Stimulated activated CD8-positive, alpha-beta memory T cell treated with anti-CD3 and anti-CD28 coated beads, Interleukin-15, amount 100 ng/mL, for 4 hours (primary cell): ENCODE measurements at regions not wholly inside any gene's neighbourhood (a gene's known extent, or its start where the extent isn't known, plus 50 kb on each side); places are given as distances from the start of the nearest gene placed in this dataset.
"Not testable (repeated sequence)": the region's sequence is repeated elsewhere in the genome, so short reads cannot be mapped to it uniquely, and the experiment has no call there.

Experiments used
- DNase-seq, 2 donors: peaks; one replicate each; pipeline ENCODE4 v3.0.0-alpha.2; 2020; ENCODE audit warnings: low read depth in 2 of 2

DNA sequence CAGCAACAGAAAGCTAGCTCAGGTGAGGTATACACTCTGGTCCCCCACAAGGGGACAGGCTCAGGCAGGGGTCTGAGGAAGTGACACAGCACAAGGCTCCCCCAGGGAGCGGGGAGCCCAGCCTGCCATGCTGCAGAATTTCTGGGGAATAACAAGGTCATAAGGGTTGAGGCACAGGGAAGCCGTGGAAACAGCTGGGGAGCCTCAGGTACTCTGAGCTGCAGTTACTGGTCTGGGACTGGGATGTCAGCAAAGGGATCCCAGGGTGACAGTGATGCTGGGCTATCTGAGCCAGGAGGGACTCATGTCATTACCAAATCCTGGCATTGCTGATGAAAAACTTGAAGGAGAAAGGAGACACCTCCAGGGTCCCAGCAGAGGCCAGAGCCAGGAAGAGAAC lies 64.4 kb upstream of the NANOS1 start:
- DNase-seq, result no peak

DNA sequence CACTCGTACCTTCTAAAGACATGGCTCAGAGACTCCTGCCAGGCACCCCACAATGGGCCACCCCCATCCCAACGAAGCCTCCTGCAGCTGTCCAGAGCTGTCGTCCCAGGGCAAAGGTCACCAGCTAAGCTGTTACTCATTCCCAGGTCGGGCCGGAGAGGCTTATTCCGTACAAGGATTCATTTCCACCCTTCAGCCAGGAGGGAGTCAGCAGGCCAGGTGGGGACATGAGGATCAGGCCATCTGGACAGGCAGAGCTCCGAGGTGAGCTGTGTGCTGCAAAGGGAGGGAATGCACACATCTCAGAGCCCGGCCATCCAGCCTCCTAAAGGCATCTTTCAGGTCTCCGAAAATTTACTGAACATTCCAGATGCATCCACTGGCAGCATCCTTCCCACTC lies 63.9 kb upstream of the NANOS1 start:
- no peak for DNase-seq

DNA sequence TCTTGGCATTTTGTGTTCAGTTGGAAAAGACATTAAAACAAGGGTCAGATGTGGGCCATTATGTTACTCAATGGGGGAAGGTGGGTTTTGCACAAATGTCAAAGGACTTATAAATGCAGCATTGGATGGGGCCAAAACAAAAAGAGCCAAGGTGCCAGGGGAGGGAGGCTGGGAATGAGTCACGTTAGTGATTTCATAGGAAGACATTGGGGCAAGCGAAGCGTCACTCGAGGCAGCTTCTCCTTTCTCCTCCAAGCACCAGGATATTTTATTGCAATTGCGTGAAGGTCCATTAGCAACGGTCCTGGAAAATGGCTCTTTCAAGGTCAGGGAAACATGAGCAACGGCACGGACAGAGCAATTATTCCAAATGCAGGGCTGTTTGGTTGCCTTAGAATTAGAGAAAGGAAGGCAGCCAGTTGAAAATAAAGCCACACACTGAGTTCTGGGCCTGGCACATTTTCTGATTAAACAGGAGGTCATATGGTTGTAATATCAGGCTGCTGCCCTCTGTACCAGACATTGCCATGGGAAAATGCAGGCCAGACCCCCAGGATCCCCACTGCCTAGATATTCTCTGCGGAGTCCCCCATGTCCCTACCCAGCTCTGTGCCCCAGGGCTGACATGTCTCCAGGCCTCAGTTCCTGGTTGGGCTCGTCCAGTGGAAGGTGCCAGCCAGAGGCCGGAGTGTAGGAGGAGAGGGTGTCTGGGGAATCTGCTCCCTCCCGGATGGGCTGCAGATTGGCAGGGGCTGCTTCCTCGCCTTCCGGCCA lies 63.3 kb upstream of the NANOS1 start:
- no peak for DNase-seq

GRCh38 chr10:118966850-118967125 lies 62.7 kb upstream of the NANOS1 start:
- no peak for DNase-seq

DNA sequence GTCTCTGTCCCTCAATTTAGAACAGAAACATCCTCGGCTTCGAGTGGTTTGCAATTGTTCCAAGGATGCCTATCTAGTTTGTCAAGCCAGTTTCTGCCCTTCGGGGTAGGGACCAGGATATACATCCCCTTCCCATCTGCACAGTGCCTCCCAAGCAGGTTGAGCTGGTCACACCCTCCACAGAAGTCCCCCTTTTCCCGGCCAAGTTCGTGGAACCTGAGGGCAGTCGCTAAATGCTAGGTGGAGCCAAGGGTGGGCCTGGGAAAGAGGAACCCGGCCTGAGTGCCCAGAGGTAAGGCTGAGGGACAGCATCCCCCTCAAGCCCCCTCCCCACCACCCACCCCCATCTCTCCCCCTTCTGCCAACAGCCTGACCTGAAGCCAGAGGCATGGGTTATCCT lies 62.4 kb upstream of the NANOS1 start:
- DNase-seq, result no peak

DNA sequence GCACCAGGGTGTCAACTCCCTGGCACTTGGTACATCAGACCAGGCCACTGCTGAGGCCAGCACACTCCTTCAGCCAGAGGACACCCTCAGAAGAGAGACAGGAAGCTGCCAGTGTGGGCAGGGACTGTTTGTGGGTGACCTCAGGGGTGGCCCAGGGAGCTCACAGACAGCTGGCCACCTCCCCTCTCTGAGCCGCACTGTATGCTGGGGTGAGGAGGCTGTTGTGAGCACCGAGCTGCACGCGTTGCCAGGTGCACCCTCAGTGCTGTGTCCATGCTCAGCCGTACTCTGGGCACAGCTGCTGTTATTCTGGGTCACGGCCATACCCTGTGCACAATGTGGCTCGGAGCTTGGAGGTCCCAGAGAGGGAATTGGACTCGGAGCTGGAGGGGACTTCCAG lies 61.5 kb upstream of the NANOS1 start:
- no peak for DNase-seq

DNA sequence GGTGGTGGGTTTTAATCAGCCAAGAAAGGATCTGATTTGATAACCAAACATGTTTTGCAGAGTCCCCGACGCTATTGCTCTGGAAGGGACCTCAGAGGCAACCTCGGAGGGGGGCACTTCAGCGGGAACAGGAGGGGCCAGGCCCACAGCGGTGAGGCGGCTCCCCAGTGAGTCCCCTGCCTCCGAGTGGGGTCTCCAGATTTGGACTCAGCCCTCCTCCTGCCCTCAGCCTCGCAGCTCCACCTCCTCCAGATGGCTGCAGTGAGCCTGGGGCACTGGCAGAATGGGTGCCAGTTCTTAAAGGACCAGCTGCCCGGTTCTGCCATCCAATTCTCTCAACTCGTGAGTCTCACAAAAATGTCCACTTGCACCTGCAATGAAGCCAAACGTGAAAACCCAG lies 61.0 kb upstream of the NANOS1 start:
- DNase-seq, result no peak

- no peak for DNase-seq
Observed at GRCh38 chr10:118969014-118969413, 60.5 kb upstream of the NANOS1 start.

DNA sequence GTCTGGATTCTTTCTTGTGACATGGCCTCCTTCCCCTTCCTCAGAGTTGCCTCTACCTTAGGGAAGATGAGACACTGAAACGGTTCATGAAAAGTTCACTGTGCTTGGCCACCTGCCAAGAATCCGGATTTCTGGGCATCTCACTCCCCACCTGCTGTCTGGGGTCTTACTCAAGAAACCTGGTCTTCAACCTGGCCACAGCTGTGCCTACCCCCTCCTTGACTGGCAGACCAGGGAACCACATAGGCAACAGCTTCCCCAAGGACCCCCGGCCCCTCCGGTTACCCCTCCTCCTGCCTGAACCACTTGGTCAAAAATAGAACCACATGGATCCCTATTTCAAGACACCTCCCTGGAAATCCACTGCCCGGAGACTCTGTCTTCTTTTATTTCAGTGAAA lies 58.7 kb upstream of the NANOS1 start:
- DNase-seq, result no peak

DNA sequence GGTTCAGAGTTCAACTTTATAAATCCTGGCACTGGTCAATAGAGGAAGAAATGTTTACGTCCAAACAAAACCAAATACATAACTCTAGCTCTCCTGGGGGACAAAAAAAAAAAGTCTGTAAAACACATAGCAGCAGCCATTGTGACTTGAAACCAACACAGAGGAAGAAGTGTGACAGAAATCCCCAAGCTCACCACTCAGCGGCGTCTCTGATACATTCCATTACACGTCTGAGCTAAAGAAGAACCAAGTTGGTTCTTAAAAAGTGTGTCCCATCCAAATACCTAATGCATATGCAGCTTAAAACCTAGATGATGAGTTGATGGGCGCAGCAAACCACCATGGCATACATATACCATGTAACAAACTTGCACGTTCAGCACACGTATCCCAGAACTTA lies 58.3 kb upstream of the NANOS1 start:
- no peak for DNase-seq

- DNase-seq, result no peak
Observed at GRCh38 chr10:118971876-118972275, 57.6 kb upstream of the NANOS1 start.

DNA sequence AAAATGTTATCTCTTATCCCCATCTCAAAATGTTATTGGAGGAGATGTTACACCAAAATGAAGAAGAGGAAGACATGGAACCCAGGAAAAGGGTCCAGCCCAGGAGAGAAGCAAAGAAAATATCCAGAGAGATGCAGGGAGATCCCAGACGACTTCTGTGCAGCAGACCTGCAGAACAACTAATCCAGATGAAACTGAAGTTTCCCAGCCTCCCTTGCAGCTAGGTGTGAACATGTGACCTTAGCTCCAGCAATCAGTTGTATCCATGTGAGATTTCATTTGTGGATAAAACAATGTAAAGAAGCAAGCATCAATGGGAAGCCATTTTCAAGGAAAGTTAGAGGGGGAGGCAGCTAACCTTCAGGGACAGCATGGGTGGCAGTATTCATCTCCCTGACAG lies 55.8 kb upstream of the NANOS1 start:
- no peak for DNase-seq

- DNase-seq, result no peak
Observed at GRCh38 chr10:118974951-118975350, 54.6 kb upstream of the NANOS1 start.

DNA sequence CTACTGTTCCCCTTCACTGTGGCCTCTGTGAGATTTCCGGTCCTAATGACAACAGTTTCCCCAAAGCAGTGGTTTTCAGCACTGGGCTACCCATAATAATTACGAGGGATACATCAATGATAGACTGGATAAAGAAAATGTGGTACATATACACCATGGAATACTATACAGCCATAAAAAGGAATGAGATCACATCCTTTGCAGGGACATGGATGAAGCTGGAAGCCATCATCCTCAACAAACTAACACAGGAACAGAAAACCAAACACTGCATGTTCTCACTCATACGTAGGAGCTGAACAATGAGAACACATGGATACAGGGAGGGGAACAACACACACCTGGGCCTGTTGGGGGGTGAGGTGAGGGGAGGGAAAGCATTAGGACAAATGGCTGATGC lies 53.3 kb upstream of the NANOS1 start:
- not testable (repeated sequence) for DNase-seq

DNA sequence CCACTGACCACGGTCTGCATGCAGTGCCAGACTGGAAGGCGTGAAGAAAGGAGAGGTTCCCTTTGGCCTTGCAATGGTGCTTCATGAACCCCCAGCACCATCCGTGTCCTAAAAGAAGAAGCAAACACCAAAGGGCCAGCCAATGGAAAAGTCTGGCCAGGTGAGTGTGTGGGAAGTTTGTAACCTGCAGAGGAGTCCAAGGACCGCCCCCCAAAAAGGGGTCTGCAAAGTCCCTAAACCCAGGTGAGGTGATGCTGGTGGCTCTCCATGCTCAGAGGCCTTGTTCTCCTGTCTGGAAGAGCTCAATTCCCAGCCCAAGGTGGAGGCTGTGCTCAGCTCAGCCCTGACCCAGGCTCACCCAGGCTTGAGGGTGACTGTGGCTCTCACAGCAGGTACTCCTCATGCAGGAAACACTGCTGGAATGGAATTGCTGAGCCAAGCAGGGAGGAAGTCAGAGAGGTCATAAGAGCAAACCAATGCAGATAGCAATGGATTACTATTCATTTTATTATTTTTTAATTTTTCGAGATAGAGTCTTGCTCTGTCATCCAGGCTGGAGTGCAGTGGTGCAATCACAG lies 52.4 kb upstream of the NANOS1 start:
- no peak for DNase-seq

GRCh38 chr10:118977835-118978234 lies 51.7 kb upstream of the NANOS1 start:
- no peak for DNase-seq

DNA sequence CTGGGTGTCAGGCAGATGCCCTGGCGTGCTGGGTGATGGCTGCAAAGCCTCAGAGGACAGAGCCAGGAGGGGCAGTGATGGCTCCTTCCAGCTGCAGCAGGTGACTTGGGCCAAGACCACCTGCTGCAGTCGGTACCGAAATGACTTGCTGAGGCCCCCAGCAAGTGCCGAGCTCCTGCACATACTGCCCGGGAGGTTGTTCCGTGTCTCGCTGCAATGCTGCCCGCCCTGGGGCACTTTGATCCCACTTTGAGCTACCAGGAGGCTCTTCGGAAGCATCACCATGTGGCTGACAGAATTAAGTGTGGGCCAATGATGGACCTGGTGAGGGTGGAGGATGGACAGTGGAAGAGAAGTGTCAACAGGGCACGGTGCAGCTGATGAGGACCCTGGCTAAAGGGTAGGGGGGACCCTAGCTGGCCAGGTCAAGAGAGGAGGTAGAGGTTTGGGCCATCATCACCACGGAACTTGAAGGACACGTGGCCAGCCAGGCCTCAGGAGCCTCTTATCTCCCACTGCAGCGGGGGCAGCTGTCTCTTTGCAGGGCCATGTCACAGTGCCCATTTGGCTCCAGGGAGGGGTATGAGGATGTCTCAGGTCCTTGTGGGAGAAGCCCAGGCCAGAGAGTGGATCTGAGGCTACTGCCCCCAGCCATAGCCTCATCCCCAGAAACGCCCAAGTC lies 51.1 kb upstream of the NANOS1 start:
- DNase-seq, result no peak

DNA sequence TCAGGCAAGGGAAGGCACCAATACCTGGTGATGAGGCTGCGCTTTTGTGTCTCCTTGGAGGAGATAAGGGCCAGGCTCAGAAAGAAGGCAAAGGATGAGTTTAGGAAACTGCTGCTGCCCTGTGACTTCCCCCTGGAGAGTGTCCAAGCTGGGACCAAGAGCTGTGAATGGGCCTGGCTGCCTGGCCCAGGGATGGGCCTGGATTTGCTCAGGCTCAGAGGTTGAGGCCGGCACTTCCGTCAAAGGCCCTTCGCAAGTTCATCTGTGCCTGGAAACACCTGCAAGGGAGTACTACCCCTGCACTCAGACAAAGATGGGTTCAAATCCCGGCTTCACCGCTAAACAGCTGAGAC lies 50.5 kb upstream of the NANOS1 start:
- DNase-seq, result no peak

DNA sequence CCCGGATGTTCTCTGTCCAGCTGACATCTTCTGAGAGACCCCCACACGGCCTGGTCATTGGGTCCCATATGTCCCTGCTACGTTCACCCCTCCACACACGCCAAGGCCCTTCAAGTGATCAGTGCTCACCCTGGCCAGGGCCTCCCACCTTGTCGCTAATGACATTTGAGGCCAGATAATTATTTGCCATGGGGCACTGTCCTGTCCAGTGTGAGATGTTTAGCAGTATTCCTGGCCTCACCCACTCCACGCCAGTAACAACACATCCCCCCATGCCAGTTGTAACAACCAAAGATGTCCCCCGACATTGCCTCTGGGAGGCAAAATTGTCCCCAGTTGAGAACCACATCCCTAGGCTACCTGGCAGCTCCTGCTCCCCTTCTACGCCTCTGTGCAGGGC lies 49.9 kb upstream of the NANOS1 start:
- DNase-seq, result no peak
